GM18951 (cell line): ENCODE measurements at regions not wholly inside any gene's neighbourhood (a gene's known extent, or its start where the extent isn't known, plus 50 kb on each side); places are given as distances from the start of the nearest gene placed in this dataset.

Experiments used
- POLR2A ChIP-seq: IDR thresholded peaks from 4 replicates; pipeline ENCODE4 v1.6.1; 2011; ENCODE audit warnings: mild to moderate bottlenecking; ENCODE audit not compliant: insufficient read length, insufficient read depth; ENCODE audit errors: extremely low read depth
- in situ Hi-C: fragments of 300-500 bp; cut with MboI; formaldehyde crosslinking; loops from one replicate; pipeline ENCODE4 v1.12.0; 2022; ENCODE audit warnings: low sequenced_read_pairs, mixed read lengths, inconsistent platforms; ENCODE audit not compliant: unreplicated experiment

DNA sequence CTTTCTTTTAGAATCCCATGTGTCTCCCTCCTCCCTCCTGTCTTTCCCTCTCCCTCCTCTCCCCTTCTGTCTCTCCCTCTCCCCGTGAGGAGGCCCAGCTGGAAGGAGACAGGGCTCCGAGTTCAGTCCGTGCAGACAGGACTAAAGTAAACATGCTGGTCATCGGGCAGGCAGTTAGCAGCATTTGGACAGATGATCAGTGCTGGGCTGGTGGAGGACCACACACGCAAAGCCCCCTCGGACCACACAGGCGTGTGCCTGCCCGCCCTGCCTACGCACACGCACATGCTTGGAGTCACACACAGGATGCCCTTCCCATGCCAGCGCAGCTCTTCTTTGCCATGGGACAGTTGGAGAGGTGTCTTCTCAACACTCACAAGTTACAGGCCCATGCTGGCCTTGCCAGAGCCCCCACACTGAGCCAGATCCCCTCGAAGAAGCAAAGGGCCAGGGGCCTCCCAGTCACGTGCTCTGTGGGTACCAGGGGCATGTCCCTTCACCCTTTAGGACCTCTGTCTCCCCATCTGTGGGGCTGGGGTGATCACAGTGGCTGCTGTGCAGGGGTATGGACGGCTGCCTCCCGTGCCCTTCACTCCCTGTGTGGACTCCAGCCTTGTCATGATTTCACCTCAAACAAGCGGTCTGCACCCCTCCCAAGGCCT is 215.7 kb upstream of the FOXF1 start:
- TF ChIP-seq POLR2A: no peak
- in situ Hi-C loops: no loop called here

DNA sequence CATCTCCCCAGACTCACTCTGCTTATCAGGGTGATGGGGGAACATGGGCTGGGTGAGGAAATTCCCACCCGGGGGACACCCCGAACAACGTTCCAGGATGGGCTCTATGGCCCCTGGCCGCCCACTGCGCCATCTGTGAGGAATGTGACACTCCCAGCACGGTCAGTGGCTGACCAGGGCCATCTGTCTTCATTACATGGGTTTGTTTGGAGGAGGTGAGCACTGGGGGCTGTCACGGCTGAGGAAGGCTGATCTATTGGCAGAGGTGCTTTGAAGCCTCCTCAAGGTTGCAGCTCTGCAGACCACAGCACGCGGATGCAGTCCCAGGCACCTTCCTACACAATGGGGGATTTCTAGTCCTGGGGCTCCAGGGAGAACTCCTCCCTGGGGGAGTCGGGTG is 214.1 kb upstream of the FOXF1 start:
- no peak for TF ChIP-seq POLR2A
- in situ Hi-C loops: no loop called here

DNA sequence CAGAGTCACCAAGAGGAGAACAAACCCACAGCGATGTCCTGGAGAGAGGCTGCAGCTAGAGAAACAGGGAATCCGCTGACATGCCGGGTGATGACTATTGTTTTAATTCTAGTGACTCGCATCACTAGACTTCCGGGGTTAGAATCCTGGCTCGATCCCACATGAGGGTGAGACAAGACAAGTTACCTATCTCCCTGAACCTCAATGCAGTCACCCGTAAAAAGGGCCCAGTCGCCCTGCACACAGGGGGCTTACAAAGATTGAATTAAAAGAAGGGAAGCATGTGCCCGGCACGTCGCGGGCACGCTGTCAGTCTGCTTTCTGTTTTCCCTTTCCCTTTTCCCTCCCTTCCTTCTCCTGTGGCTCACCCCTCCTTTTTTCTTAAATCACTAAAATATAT is 212.9 kb upstream of the FOXF1 start:
- TF ChIP-seq POLR2A: no peak
- in situ Hi-C loops: no loop called here

DNA sequence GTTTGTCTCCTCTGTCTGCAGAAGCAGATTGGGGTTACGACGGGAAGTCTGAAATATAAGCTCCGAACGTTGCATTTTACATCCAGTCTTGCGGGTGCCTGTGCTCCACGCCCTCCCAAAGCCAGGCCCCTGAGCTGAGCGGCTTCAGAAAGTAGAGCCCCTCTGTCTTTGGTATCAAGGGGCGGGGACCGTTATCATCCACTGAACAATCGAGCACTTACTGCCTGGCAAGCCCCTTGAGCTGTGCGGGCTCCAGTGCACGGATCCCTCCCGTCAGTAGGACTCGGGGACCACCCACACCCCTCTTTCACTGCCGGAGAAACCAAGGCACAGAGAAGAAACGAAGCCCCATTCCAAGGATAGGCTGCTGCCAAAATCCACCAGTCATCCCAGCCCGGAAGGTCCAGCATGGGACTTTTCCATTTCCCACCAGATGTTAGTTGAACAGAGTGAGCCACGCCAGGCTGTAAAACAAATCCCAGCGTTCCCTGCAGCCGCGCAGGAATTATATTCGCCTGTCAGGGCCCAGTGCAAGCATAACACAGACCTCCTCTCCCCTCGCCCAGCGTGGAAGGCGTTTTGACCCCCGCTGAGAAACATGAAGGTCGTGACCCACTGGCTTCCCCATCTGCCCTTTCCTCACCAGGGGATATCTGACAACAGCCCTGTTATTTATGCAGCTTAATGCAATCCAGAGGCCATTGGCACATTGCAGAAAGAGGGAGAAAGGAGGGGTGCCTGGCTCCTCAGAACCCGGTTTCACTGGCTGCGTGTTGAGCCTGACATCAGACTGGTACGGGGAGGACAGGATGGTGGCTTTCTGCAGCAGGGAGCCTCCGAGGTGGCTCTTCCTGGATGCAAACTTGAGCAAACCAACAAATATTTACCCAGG is 212.2 kb upstream of the FOXF1 start:
- no peak for TF ChIP-seq POLR2A
- in situ Hi-C loops: no loop called here

DNA sequence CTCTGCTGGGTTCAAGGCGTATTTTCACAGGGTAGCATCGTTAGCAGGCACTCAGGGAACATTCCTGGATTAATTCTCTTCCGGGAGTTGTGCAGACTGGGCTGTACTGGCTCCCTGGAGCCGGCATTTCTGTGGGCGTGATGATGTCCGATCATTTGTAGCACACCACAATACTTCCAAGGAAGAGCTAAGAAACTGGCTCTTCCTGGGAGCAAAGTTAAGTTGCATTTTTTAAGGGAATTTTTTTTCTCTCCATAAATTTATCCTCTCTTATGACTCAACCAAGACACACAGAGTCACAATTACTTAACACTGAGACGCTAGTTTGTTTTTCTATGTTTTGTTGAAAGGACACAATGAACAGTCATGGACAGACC is 211.6 kb upstream of the FOXF1 start:
- in situ Hi-C loops: no loop called here

DNA sequence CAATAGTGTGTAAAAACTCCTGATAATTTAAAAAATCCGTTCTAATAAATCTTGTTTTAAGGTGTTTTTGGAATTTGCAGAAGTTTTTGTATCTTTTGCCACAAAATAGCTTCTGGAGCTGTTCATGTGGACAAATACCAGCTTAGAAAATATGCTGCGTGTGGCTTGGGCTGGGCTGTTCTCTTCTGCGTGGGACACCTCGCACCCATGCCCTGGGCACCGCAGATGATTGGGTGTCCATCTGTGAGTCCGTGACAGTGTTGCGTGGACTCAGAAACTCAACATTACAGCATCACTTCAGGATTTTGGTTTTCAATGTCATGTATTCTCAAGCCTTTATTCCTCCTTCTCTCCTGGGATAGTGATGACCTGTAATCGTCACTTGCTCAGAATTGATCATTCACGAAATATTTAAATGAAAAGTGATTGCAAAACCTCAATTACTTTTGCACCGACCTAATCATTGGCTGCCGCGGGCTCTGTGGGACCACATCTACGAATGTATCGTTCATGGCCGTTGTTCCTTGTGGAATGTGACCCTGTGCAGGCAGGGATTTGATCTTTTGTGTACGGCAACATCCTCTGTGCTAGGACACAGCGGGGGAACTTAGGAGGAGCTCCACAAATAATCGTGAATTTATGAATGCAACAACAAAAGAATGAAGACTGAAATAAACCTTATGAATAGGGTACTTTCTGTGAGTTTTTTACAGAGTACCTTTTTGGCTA is 210.3 kb upstream of the FOXF1 start:
- no peak for TF ChIP-seq POLR2A
- in situ Hi-C loops: no loop called here

More for the DNA sequence above, 211.6 kb upstream of the FOXF1 start:
- TF ChIP-seq POLR2A: no peak

DNA sequence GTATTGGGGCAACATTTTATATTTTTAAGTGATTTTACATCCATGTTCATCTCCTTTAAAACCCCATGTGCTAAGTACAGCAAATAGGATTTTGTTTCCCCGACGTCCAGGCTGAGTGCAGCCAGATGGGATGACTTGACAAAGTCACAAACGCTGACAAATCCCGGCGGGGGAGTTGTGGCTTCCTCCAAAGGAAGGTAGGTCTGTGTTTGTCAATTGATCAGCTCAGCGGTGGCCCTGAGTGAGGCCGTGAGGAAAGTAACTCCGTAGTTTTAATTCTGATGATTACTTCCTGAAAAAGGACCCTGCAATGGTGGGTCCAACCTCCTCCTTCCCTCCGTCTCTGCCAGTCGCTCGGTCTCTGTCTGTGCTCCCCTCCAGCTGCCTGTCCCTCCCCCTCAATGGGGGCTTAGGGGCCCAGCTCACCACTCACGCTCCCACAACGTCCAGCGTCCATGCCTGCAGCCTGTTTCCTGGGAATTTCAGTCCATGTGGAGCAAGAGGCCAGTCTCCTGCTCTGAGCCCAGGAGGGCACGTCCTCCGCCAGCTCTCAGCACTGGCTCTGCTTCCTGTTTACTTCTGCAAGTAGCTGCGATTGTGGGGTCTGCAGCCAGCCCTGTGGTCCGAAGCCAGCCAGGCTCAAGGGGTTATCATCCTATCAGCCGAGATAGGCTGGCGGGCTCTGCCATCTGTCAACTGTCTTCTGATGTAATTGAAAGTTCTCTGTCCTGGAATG is 209.4 kb upstream of the FOXF1 start:
- TF ChIP-seq POLR2A: no peak
- in situ Hi-C loops: no loop called here

DNA sequence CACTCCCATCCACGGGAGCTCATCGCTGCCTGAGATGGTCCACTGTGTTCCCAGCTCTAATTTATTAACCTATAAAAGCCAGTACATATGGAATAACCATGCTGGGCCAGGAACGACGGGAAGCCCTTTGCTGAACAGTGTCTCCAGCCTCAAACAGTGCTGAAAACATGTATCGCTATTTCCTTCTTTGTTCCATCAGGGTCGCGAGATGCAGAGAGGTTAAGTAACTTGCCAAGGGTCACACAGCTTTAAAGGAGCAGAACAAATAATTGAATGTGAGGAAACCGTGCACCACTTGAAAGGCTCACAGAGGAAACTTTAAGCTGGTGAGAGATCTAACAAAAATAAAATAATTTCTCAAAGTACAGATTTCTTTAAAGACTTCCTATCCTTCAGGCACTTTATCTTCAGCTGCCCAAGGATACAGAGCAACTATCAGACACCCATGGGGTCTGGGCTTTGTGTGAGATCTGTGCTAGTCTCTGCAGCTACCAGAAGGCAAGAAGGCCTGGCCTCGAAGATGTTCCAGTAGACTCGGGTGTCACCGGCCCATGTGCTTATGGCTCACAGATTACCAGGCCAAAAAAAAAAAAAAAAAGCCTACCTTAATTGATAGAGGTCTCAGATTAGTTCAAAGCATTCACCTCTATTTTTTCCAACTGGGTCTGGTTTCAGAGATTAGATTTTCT is 207.8 kb upstream of the FOXF1 start:
- no peak for TF ChIP-seq POLR2A
- in situ Hi-C loops: no loop called here

DNA sequence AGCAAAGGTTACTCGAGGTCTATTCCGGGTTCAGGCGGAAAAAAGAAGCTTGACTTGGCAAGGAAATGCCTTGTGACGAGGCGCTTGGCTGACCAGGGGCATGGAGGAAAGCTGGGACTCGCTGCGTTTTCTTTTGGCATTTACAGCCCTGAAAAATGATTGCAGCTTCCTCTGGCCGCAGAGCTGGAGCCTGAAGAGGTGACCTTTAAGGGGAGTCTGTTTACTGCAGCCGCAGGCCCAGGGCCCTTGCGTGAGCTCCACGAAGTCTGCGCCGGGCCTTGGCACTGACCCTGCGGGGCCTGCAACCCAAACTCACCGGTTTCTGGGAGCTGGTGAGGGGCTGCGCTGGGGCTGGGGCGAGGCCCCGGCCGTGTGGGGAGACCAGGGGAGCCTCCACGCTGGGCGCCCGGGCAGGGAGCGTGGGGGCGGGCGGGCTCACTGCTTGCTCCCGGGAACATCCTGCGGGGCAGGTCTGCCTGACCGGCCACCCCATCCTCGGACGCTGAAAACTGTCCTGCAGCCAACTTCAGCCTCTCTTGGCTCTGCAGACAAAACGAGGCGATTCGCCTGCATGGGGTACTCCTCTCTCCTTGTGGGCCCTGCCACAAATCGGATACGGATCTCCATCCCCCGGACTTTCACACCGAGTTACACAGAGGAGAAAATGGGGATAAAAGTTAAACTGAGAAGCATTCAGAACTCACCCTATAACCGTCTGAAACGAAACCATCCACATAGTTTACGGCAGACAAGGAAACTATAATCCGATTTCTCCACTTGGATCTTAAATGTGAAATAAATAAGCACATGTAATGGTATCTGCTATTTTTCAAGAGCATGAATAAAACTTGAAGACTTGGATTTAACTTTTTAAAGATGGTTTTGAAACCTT is 206.3 kb upstream of the FOXF1 start:
- in situ Hi-C loops: no loop called here
- no peak for TF ChIP-seq POLR2A

DNA sequence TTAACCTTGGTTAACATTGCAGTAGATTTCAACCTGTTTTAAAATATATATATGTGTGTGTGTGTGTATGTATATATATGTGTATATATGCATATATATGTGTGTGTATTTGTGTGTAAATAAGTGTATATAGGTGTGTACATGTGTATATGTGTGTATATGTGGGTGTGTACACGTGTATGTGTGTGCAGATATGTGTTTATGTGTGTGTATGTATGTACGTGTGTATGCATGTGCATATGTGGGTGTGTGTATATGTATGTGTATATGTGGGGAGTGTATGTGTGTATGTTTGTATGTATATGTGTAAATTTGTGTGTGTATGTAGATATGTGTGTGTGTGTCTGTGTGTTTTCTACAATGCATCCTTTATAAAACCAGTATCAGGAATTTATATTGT is 205.5 kb upstream of the FOXF1 start:
- no peak for TF ChIP-seq POLR2A
- in situ Hi-C loops: no loop called here

DNA sequence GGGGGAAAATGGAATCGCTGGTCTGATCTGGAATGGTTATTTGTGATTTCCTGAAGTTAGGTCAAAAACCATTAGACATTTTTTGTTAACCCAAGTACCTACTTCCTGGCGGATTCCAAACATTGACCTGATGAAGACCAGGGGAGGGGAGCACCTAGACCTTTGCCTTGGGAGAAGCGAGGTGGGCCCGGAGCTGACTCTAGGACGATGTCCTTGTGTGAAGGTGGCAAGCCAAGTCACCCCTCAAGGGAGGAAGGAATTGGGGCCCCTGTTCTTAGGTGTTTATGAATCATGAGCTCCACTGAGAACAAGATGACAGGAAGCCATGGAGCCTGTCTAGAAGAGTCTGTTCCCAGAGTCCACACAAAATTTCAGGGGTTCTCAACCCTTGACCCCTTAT is 204.9 kb upstream of the FOXF1 start:
- TF ChIP-seq POLR2A: no peak
- in situ Hi-C loops: no loop called here
